ENCODE measurements at regions not wholly inside any gene's neighbourhood (a gene's known extent, or its start where the extent isn't known, plus 50 kb on each side); places are given as distances from the start of the nearest gene placed in this dataset.

- no peak for DNase-seq
- Mint-ChIP-seq H3K4me3 (ENCODE audit: unreplicated experiment) (no peak overlapping the region), H3K4me1 (ENCODE audit: low read depth, unreplicated experiment) (peaks cover 4% of the 10 kb centered on the region), H3K9me3 (ENCODE audit: unreplicated experiment) (no peaks in the 10 kb centered on the region), H3K36me3 (ENCODE audit: insufficient read depth, unreplicated experiment) (no peaks in the 10 kb centered on the region), H3K27ac (ENCODE audit: unreplicated experiment) (no peak overlapping the region), H3K27me3 (ENCODE audit: insufficient read depth, unreplicated experiment) (no peaks in the 10 kb centered on the region)
- POLR2A ChIA-PET, result no interaction called here
- CTCF ChIA-PET, result no interaction called here
- no peak overlapping the region for H3K4me3 ChIP-seq (ENCODE audit: low read depth, low read length)
- no peak for TF ChIP-seq CTCF (IDR thresholded peaks at IDR 0.05; ENCODE audit: insufficient read depth in 1 of 2, low read depth in 1 of 2, low read length in 1 of 2, severe bottlenecking in 1 of 2, unreplicated experiment in 1 of 2)
- H3K36me3 ChIP-seq (ENCODE audit: control insufficient read depth, insufficient read depth, low read length), result no peaks in the 10 kb centered on the region
- no peaks in the 10 kb centered on the region for H3K4me1 ChIP-seq
- no TSS peak for BruUV-seq (replicated peaks)
- intact Hi-C loops (cut with micrococcal nuclease; ENCODE audit: unreplicated experiment), result no loop called here
- no peaks in the 10 kb centered on the region for H3K27me3 ChIP-seq (replicated peaks; ENCODE audit: control insufficient read depth, insufficient read depth, low read length)
- H3K9me3 ChIP-seq, result no peaks in the 10 kb centered on the region
These were observed 207.6 kb upstream of the RASGEF1B start for GRCh38 chr4:81679315-81679714.

- Histone ChIP-seq H3K4me1 (no peaks in the 10 kb centered on the region), H3K36me3 (ENCODE audit: control insufficient read depth, insufficient read depth, low read length) (no peaks in the 10 kb centered on the region), H3K4me3 (ENCODE audit: low read depth, low read length) (no peak overlapping the region), H3K27me3 (replicated peaks; ENCODE audit: control insufficient read depth, insufficient read depth, low read length) (no peaks in the 10 kb centered on the region), H3K9me3 (no peaks in the 10 kb centered on the region)
- ChIA-PET CTCF (no interaction called here), POLR2A (interaction anchor here (1.0 kb wide), 1 partner anchor 14 kb away, joined by 3 read pairs; no protein-coding TSS in a partner anchor)
- H3K36me3 Mint-ChIP-seq (ENCODE audit: insufficient read depth, unreplicated experiment), result no peaks in the 10 kb centered on the region
- no TSS peak for BruUV-seq (replicated peaks)
- no peak for TF ChIP-seq CTCF (IDR thresholded peaks at IDR 0.05; ENCODE audit: insufficient read depth in 1 of 2, low read depth in 1 of 2, low read length in 1 of 2, severe bottlenecking in 1 of 2, unreplicated experiment in 1 of 2)
- H3K27me3 Mint-ChIP-seq (ENCODE audit: insufficient read depth, unreplicated experiment), result no peaks in the 10 kb centered on the region
- H3K4me3 Mint-ChIP-seq (ENCODE audit: unreplicated experiment), result no peak overlapping the region
- no peak overlapping the region for H3K27ac Mint-ChIP-seq (ENCODE audit: unreplicated experiment)
- no peaks in the 10 kb centered on the region for H3K4me1 Mint-ChIP-seq (ENCODE audit: low read depth, unreplicated experiment)
- intact Hi-C loops (cut with micrococcal nuclease; ENCODE audit: unreplicated experiment), result no loop called here
- no peak for DNase-seq
- H3K9me3 Mint-ChIP-seq (ENCODE audit: unreplicated experiment), result no peaks in the 10 kb centered on the region
These were observed 207.1 kb upstream of the RASGEF1B start for GRCh38 chr4:81678801-81679200.

GRCh38 chr4:81676537-81676936 is 204.8 kb upstream of the RASGEF1B start:
- Histone ChIP-seq H3K36me3 (ENCODE audit: control insufficient read depth, insufficient read depth, low read length) (no peaks in the 10 kb centered on the region), H3K4me1 (no peaks in the 10 kb centered on the region), H3K27me3 (replicated peaks; ENCODE audit: control insufficient read depth, insufficient read depth, low read length) (no peaks in the 10 kb centered on the region), H3K4me3 (ENCODE audit: low read depth, low read length) (no peak overlapping the region), H3K9me3 (no peaks in the 10 kb centered on the region)
- Mint-ChIP-seq H3K4me3 (ENCODE audit: unreplicated experiment) (no peak overlapping the region), H3K9me3 (ENCODE audit: unreplicated experiment) (no peaks in the 10 kb centered on the region), H3K27me3 (ENCODE audit: insufficient read depth, unreplicated experiment) (no peaks in the 10 kb centered on the region), H3K4me1 (ENCODE audit: low read depth, unreplicated experiment) (no peaks in the 10 kb centered on the region), H3K36me3 (ENCODE audit: insufficient read depth, unreplicated experiment) (no peaks in the 10 kb centered on the region), H3K27ac (ENCODE audit: unreplicated experiment) (no peak overlapping the region)
- no TSS peak for BruUV-seq (replicated peaks)
- intact Hi-C loops (cut with micrococcal nuclease; ENCODE audit: unreplicated experiment), result no loop called here
- TF ChIP-seq CTCF (IDR thresholded peaks at IDR 0.05; ENCODE audit: insufficient read depth in 1 of 2, low read depth in 1 of 2, low read length in 1 of 2, severe bottlenecking in 1 of 2, unreplicated experiment in 1 of 2), result no peak
- DNase-seq, result no peak
- CTCF ChIA-PET, result no interaction called here
- POLR2A ChIA-PET, result no interaction called here

Measured in Caco-2 (cell line).